ENCODE measurements at regions not wholly inside any gene's neighbourhood (a gene's known extent, or its start where the extent isn't known, plus 50 kb on each side); places are given as distances from the start of the nearest gene placed in this dataset.
"Not testable (repeated sequence)": the region's sequence is repeated elsewhere in the genome, so short reads cannot be mapped to it uniquely, and the experiment has no call there.

DNA sequence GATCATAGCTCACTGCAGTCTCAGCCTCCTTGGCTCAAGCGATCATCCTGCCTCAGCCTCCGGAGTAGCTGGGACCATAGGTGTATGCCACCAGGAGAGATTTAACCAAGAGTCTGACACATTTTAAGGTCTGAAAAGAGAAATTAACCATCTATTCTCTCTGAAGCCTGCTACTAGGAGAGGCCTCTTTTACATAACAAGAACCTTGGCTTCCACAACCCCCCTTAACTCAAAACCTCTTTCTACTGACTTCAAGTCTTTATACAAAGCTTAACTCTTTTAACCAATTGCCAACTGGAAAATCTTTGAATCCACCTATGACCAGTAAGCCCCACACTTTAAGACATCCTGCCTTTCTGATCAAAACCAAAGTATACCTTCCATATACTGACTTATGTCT is 279.9 kb upstream of the CELF4 start:
- DNase-seq = no peak
- POLR2A ChIA-PET = no interaction called here
- no peak overlapping the region for H3K4me3 ChIP-seq (ENCODE audit: control insufficient read depth in 1 of 2, extremely low read depth in 1 of 2, low read length in 1 of 2)
- no peaks in the 10 kb centered on the region for H3K9me3 ChIP-seq
- Mint-ChIP-seq H3K27ac (no peak overlapping the region), H3K9me3 (peaks cover 0 to 11% (median 0%) of the 10 kb centered on the region in 3 donors), H3K4me3 (no peak overlapping the region), H3K36me3 (no peaks in the 10 kb centered on the region), H3K4me1 (no peaks in the 10 kb centered on the region), H3K27me3 (no peaks in the 10 kb centered on the region)
- CTCF ChIA-PET = no interaction called here
- 0% methylated on average over 1 of the region's 2 CpGs for WGBS (ENCODE audit: insufficient coverage)
- no peak for ATAC-seq (replicated peaks in 1 of 4)
- H3K4me1 ChIP-seq (ENCODE audit: control insufficient read depth in 1 of 2, extremely low read depth in 1 of 2, insufficient read depth in 2 of 2, low read length in 2 of 2) = no peaks in the 10 kb centered on the region
- no peak overlapping the region for H3K27ac ChIP-seq (ENCODE audit: low read length)
- peaks cover 0 to 3% of the 10 kb centered on the region in 2 experiments for H3K27me3 ChIP-seq (replicated peaks in 1 of 2; ENCODE audit: control insufficient read depth in 2 of 2, extremely low read depth in 1 of 2, insufficient read depth in 2 of 2, low read length in 1 of 2)
- H3K36me3 ChIP-seq (ENCODE audit: control insufficient read depth in 2 of 2, extremely low read depth in 1 of 2, insufficient read depth in 1 of 2, low read length in 1 of 2) = no peaks in the 10 kb centered on the region

DNA sequence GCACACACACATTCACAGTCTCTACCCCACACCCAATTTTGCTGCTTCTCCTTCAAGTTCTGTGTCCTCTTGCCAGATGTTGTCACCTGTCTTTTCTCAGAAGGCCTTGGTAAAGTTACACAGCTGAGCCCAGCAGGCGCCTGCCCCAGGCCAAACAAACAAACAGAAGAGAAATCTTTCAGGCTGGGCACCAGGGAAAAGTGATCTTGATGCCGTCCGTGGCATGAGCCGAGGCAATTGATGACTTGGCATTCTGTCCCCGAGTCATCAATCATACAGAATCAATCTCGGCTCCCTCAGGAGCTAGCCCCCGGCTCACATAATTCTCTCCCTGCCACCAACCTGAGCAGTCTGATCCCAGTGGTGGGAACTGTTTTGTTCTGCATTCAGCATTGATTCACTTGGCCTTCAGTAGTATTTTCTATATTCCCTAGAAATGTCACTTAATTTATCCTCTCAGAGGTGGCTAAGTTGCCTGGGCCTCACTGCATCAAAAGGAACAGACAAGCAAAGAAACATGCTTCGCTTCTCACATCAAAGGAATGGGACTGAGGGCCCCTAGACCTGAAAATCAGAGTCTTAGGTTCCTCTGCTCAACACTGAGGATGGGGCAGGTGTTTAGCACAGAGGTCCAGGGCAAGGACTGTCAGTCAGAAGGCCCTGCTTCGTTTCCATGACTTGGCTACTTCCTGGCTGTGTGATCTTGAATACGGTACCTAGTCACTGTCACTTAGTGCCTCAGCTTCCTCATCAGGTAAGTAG is 278.8 kb upstream of the CELF4 start:
- Histone ChIP-seq H3K9me3 (no peaks in the 10 kb centered on the region), H3K4me3 (ENCODE audit: control insufficient read depth in 1 of 2, extremely low read depth in 1 of 2, low read length in 1 of 2) (no peak overlapping the region), H3K27me3 (replicated peaks in 1 of 2; ENCODE audit: control insufficient read depth in 2 of 2, extremely low read depth in 1 of 2, insufficient read depth in 2 of 2, low read length in 1 of 2) (peaks cover 0 to 3% of the 10 kb centered on the region in 2 experiments), H3K4me1 (ENCODE audit: control insufficient read depth in 1 of 2, extremely low read depth in 1 of 2, insufficient read depth in 2 of 2, low read length in 2 of 2) (no peaks in the 10 kb centered on the region), H3K36me3 (ENCODE audit: control insufficient read depth in 2 of 2, extremely low read depth in 1 of 2, insufficient read depth in 1 of 2, low read length in 1 of 2) (no peaks in the 10 kb centered on the region), H3K27ac (ENCODE audit: low read length) (no peak overlapping the region)
- DNase-seq = no peak
- Mint-ChIP-seq H3K27me3 (no peaks in the 10 kb centered on the region), H3K36me3 (no peaks in the 10 kb centered on the region), H3K9me3 (peaks cover 0 to 9% (median 3%) of the 10 kb centered on the region in 3 donors), H3K4me3 (no peak overlapping the region), H3K4me1 (no peaks in the 10 kb centered on the region), H3K27ac (no peak overlapping the region)
- POLR2A ChIA-PET = no interaction called here
- no peak for ATAC-seq (replicated peaks in 1 of 4)
- WGBS (ENCODE audit: insufficient coverage) = 80% methylated on average over 8 of the region's 10 CpGs
- CTCF ChIA-PET = interaction anchor here in 1 of 2 donors (1.1 kb wide), 1 partner anchor 9 kb away, joined by 3 read pairs; no protein-coding TSS in a partner anchor

DNA sequence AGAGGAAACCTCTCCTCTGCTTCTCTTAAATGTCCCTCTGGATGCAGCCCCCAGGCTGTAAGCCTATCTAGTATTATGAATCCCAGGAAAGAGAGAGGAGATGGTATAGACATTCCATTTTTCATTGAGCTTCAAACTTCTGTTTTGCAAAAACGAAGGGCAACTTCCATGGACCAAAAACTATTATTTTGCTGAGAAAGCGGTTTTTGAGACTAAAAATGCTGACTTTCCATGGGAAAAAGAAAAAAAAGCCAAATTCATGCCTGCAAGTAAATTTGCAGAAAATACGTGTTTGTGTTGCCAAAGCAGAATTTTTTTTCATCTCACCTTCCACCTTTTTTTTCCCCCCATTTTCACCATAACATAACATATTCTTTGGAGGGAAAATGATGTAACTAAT is 272.5 kb upstream of the CELF4 start:
- Mint-ChIP-seq H3K4me1 (no peaks in the 10 kb centered on the region), H3K27me3 (no peaks in the 10 kb centered on the region), H3K4me3 (no peak overlapping the region), H3K36me3 (no peaks in the 10 kb centered on the region), H3K9me3 (peaks cover 2 to 3% (median 3%) of the 10 kb centered on the region in 3 donors), H3K27ac (no peak overlapping the region)
- Histone ChIP-seq H3K4me1 (ENCODE audit: control insufficient read depth in 1 of 2, extremely low read depth in 1 of 2, insufficient read depth in 2 of 2, low read length in 2 of 2) (no peaks in the 10 kb centered on the region), H3K9me3 (no peaks in the 10 kb centered on the region), H3K27me3 (replicated peaks in 1 of 2; ENCODE audit: control insufficient read depth in 2 of 2, extremely low read depth in 1 of 2, insufficient read depth in 2 of 2, low read length in 1 of 2) (peaks cover 0 to 3% of the 10 kb centered on the region in 2 experiments), H3K4me3 (ENCODE audit: control insufficient read depth in 1 of 2, extremely low read depth in 1 of 2, low read length in 1 of 2) (no peak overlapping the region), H3K27ac (ENCODE audit: low read length) (no peak overlapping the region), H3K36me3 (ENCODE audit: control insufficient read depth in 2 of 2, extremely low read depth in 1 of 2, insufficient read depth in 1 of 2, low read length in 1 of 2) (no peaks in the 10 kb centered on the region)
- no peak for DNase-seq
- CTCF ChIA-PET = no interaction called here
- 56% methylated on average over 2 of the region's 3 CpGs for WGBS (ENCODE audit: insufficient coverage)
- POLR2A ChIA-PET = no interaction called here
- no peak for ATAC-seq (replicated peaks in 1 of 4)

DNA sequence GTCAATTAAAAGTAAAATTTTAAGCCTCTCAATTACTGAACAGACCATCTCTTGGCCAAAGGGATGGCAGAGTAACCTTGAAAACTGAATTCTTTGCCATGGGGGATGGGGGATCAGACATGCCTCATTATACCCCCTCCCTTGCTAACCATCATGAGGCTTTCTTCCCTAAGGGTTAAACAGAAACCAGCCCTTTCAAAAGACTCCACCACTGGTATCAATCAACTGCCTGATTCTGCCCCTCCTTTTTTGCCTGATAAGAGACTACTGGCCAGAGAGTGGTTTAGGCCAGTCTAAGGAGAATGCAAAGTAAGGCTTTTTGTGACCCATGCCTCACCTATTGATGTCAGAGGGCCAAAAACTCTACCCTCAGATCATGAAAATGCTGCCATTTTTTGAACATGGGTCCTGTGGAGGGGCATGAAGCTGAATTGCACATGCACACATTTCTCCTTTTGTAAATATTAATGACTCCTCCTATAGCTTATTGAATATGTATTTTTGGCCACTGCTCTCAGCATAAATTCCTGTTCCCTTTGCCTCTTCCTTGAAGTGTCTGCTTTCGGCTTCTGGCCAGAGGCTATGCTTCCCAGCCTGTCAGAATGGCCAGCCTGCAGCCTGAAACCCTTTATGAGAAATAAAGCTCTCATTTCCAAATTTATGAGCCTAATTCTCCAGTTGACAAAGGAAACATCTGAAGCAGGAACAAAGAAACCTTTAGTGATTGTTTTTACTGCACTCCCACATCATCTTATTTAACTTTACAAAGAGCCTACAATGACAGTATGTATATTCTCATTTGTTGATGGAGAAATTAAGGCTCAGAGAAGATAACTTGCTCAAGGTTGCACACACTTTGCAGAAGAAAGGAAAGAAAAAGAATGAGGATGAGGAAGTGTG is 270.7 kb upstream of the CELF4 start:
- Histone ChIP-seq H3K9me3 (no peaks in the 10 kb centered on the region), H3K27me3 (replicated peaks in 1 of 2; ENCODE audit: control insufficient read depth in 2 of 2, extremely low read depth in 1 of 2, insufficient read depth in 2 of 2, low read length in 1 of 2) (peaks cover 0 to 3% of the 10 kb centered on the region in 2 experiments), H3K36me3 (ENCODE audit: control insufficient read depth in 2 of 2, extremely low read depth in 1 of 2, insufficient read depth in 1 of 2, low read length in 1 of 2) (no peaks in the 10 kb centered on the region), H3K27ac (ENCODE audit: low read length) (no peak overlapping the region), H3K4me1 (ENCODE audit: control insufficient read depth in 1 of 2, extremely low read depth in 1 of 2, insufficient read depth in 2 of 2, low read length in 2 of 2) (no peaks in the 10 kb centered on the region), H3K4me3 (ENCODE audit: control insufficient read depth in 1 of 2, extremely low read depth in 1 of 2, low read length in 1 of 2) (no peak overlapping the region)
- Mint-ChIP-seq H3K4me3 (no peak overlapping the region), H3K27me3 (no peaks in the 10 kb centered on the region), H3K36me3 (no peaks in the 10 kb centered on the region), H3K9me3 (peaks cover 2 to 5% (median 3%) of the 10 kb centered on the region in 3 donors), H3K4me1 (no peaks in the 10 kb centered on the region), H3K27ac (no peak overlapping the region)
- ATAC-seq (replicated peaks in 1 of 4) = no peak
- CTCF ChIA-PET = interaction anchor here in 1 of 2 donors (0.6 kb wide), 1 partner anchor 1977 kb away, joined by 3 read pairs; no protein-coding TSS in a partner anchor
- POLR2A ChIA-PET = no interaction called here
- no peak for DNase-seq
- no CpG with 5 or more reads among the region's 1 CpG for WGBS (ENCODE audit: insufficient coverage)

DNA sequence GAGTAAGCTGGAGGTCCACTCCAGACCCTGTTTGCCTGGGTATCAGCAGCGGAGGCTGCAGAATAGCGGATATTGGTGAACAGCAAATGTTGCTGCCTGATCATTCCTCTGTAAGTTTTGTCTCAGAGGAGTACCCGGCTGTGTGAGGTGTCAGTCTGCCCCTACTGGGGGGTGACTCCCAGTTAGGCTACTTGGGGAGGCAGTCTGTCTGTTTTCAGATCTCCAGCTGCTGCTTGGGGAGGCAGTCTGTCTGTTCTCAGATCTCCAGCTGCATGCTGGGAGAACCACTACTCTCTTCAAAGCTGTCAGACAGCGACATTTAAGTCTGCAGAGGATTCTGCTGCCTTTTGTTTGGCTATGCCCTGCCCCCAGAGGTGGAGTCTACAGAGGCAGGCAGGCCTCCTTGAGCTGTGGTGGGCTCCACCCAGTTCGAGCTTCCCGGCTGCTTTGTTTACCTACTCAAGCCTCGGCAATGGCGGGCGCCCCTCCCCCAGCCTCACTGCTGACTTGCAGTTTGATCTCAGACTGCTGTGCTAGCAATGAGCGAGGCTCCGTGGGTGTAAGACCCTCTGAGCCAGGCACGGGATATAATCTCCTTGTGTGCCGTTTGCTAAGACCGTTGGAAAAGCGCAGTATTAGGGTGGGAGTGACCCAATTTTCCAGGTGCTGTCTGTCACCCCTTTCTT is 266.6 kb upstream of the CELF4 start:
- H3K27me3 Mint-ChIP-seq; H3K4me3 ChIP-seq (ENCODE audit: control insufficient read depth in 1 of 2, extremely low read depth in 1 of 2, low read length in 1 of 2); H3K4me3 Mint-ChIP-seq; H3K9me3 ChIP-seq; DNase-seq; POLR2A ChIA-PET; ATAC-seq (replicated peaks in 1 of 4); H3K4me1 ChIP-seq (ENCODE audit: control insufficient read depth in 1 of 2, extremely low read depth in 1 of 2, insufficient read depth in 2 of 2, low read length in 2 of 2); H3K36me3 Mint-ChIP-seq; H3K27ac Mint-ChIP-seq; H3K36me3 ChIP-seq (ENCODE audit: control insufficient read depth in 2 of 2, extremely low read depth in 1 of 2, insufficient read depth in 1 of 2, low read length in 1 of 2); H3K27ac ChIP-seq (ENCODE audit: low read length); H3K9me3 Mint-ChIP-seq; H3K4me1 Mint-ChIP-seq; H3K27me3 ChIP-seq (replicated peaks in 1 of 2; ENCODE audit: control insufficient read depth in 2 of 2, extremely low read depth in 1 of 2, insufficient read depth in 2 of 2, low read length in 1 of 2): not testable (repeated sequence)
- CTCF ChIA-PET = interaction anchor here in 1 of 2 donors (0.7 kb wide), 1 partner anchor 505 kb away, joined by 3 read pairs; no protein-coding TSS in a partner anchor
- 94% methylated on average over 8 of the region's 15 CpGs for WGBS (ENCODE audit: insufficient coverage)

DNA sequence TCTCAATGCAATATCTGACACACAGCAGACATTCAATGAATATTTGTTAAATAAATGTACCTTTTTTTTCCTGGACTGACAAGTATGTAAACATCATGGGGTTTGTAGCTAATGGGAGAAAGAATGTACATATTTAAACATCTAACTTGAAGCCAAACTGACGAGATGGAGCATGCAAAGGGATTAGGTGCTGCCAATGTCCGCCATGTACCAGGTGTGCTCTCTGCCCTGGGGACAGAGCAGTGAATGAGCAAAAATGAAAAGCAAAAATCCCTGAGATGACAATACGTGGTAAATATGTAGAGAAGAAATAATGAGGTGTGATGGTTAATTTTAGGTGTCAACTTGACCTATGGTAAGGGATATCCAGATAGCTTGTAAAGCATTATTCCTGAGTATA is 247.4 kb upstream of the CELF4 start:
- Histone ChIP-seq H3K27ac (ENCODE audit: low read length) (no peak overlapping the region), H3K4me1 (ENCODE audit: control insufficient read depth in 1 of 2, extremely low read depth in 1 of 2, insufficient read depth in 2 of 2, low read length in 2 of 2) (no peaks in the 10 kb centered on the region), H3K9me3 (no peaks in the 10 kb centered on the region), H3K4me3 (ENCODE audit: control insufficient read depth in 1 of 2, extremely low read depth in 1 of 2, low read length in 1 of 2) (no peak overlapping the region), H3K27me3 (replicated peaks in 1 of 2; ENCODE audit: control insufficient read depth in 2 of 2, extremely low read depth in 1 of 2, insufficient read depth in 2 of 2, low read length in 1 of 2) (no peaks in the 10 kb centered on the region), H3K36me3 (ENCODE audit: control insufficient read depth in 2 of 2, extremely low read depth in 1 of 2, insufficient read depth in 1 of 2, low read length in 1 of 2) (no peaks in the 10 kb centered on the region)
- Mint-ChIP-seq H3K4me1 (no peaks in the 10 kb centered on the region), H3K4me3 (no peak overlapping the region), H3K27ac (no peak overlapping the region), H3K9me3 (peaks cover 6 to 15% (median 7%) of the 10 kb centered on the region in 3 donors), H3K27me3 (no peaks in the 10 kb centered on the region), H3K36me3 (no peaks in the 10 kb centered on the region)
- 66% methylated on average over 3 of the region's 3 CpGs for WGBS (ENCODE audit: insufficient coverage)
- DNase-seq (no peak), ATAC-seq (replicated peaks in 1 of 4) (no peak)
- ChIA-PET CTCF (no interaction called here), POLR2A (no interaction called here)

All from T-cell (primary cell).